Lung (tissue), 11 donors: ENCODE measurements at regions not wholly inside any gene's neighbourhood (a gene's known extent, or its start where the extent isn't known, plus 50 kb on each side); places are given as distances from the start of the nearest gene placed in this dataset.
A peak's percentile ranks its signal among the peaks of the same experiment; 100 is the strongest.

ENCODE experiments used
- ATAC-seq: fragments of 200-7000 bp; cut with Tn5 transposase; one replicate; pipeline ENCODE4 v1.9.1; 2020; ENCODE audit warnings: moderate number of reproducible peaks; ENCODE audit not compliant: insufficient read depth, low FRiP score
- DNase-seq, 3 donors: peaks; one replicate each; pipeline ENCODE4 v3.0.0-alpha.2; 2013 to 2017
- H3K27ac ChIP-seq, 2 donors: one replicate each; pipeline ENCODE4 v1.5.1; 2013; ENCODE audit warnings: mild to moderate bottlenecking in 2 of 2, moderate library complexity in 2 of 2, control low read depth in 1 of 2, inconsistent platforms in 1 of 2, low read depth in 1 of 2, low read length in 1 of 2
- H3K27me3 ChIP-seq, 3 donors: one replicate each; pipeline ENCODE4 v1.5.1; 2013; ENCODE audit warnings: low read length in 2 of 3; ENCODE audit not compliant: control insufficient read depth in 3 of 3, insufficient read depth in 3 of 3
- H3K36me3 ChIP-seq, 4 donors: one replicate each; pipeline ENCODE4 v1.5.1; 2013; ENCODE audit warnings: low read length in 4 of 4, mild to moderate bottlenecking in 1 of 4, moderate library complexity in 1 of 4; ENCODE audit not compliant: control insufficient read depth in 4 of 4, insufficient read depth in 4 of 4
- H3K4me1 ChIP-seq, 5 donors: one replicate each; pipeline ENCODE4 v1.5.1; 2013; ENCODE audit warnings: low read length in 5 of 5, mild to moderate bottlenecking in 2 of 5, moderate library complexity in 1 of 5; ENCODE audit not compliant: control insufficient read depth in 5 of 5, insufficient read depth in 5 of 5
- H3K4me3 ChIP-seq: one replicate; pipeline ENCODE4 v1.5.1; 2013; ENCODE audit warnings: mild to moderate bottlenecking, control low read depth, moderate library complexity
- H3K9ac ChIP-seq, 2 donors: one replicate each; pipeline ENCODE4 v1.5.1; 2013; ENCODE audit warnings: low read length in 2 of 2, control low read depth in 1 of 2; ENCODE audit not compliant: insufficient read depth in 1 of 2
- H3K9me3 ChIP-seq, 4 donors: one replicate each; pipeline ENCODE4 v1.5.1; 2013; ENCODE audit warnings: low read length in 3 of 4, mild to moderate bottlenecking in 1 of 4, moderate library complexity in 1 of 4; ENCODE audit not compliant: control insufficient read depth in 4 of 4, insufficient read depth in 3 of 4
- CTCF ChIP-seq: IDR thresholded peaks from 2 replicates; pipeline ENCODE4 v1.5.1; 2012; ENCODE audit warnings: mild to moderate bottlenecking; ENCODE audit errors: control extremely low read depth, extremely low read depth
- WGBS, 2 donors: extraction: QIAGEN DNeasy Blood & Tissue Kit; methylation state at CpG; one replicate each; pipeline ENCODE4 v1.1.7; 2013; 5-methylcytosine and 5-hydroxymethylcytosine counted together
- donor health status: control.
- donor health status: control.
- donor health status: Bipolar disorder and iron deficiency.
- donor health status: healthy.
- donor health status: DM: yes; HTN: yes; CAD: no.

- H3K27ac ChIP-seq, result peak overlapping the region; percentile 6 to 65
- H3K4me1 ChIP-seq, result peaks cover 0 to 13% (median 7%) of the 10 kb centered on the region in 5 donors
- DNase-seq, result peak; percentile 52 to 68 (median 54)
- no peaks in the 10 kb centered on the region for H3K27me3 ChIP-seq
- TF ChIP-seq CTCF, result no peak
- ATAC-seq, result no peak
- no peaks in the 10 kb centered on the region for H3K9me3 ChIP-seq
- no peak overlapping the region for H3K9ac ChIP-seq
- H3K4me3 ChIP-seq, result no peak overlapping the region
- H3K36me3 ChIP-seq, result no peaks in the 10 kb centered on the region
- 15 to 27% methylated on average over 4 of the region's 4 CpGs for WGBS, 2 donors
These were observed 253.1 kb upstream of the FGGY start for GRCh38 chr1:59043796-59044195.

- no peak for TF ChIP-seq CTCF
- 87 to 93% methylated on average over 2 of the region's 2 CpGs for WGBS, 2 donors
- Histone ChIP-seq H3K9ac (no peak overlapping the region), H3K36me3 (no peaks in the 10 kb centered on the region), H3K4me3 (no peak overlapping the region), H3K27me3 (no peaks in the 10 kb centered on the region), H3K4me1 (peaks cover 0 to 13% (median 7%) of the 10 kb centered on the region in 5 donors), H3K9me3 (no peaks in the 10 kb centered on the region), H3K27ac (no peak overlapping the region)
- ATAC-seq (no peak), DNase-seq (no peak)
These were observed 252.3 kb upstream of the FGGY start for GRCh38 chr1:59044535-59045121.

- no peak for TF ChIP-seq CTCF
- H3K9me3 ChIP-seq, result no peaks in the 10 kb centered on the region
- no peak for DNase-seq
- H3K9ac ChIP-seq, result no peak overlapping the region
- WGBS, 2 donors, result 70 to 76% methylated on average over 3 of the region's 3 CpGs
- H3K36me3 ChIP-seq, result no peaks in the 10 kb centered on the region
- H3K4me3 ChIP-seq, result no peak overlapping the region
- no peak for ATAC-seq
- H3K27ac ChIP-seq, result no peak overlapping the region
- H3K27me3 ChIP-seq, result no peaks in the 10 kb centered on the region
- peaks cover 0 to 13% (median 7%) of the 10 kb centered on the region in 5 donors for H3K4me1 ChIP-seq
These were observed 251.8 kb upstream of the FGGY start for GRCh38 chr1:59045137-59045536.

- 85 to 88% methylated on average over 5 of the region's 5 CpGs for WGBS, 2 donors
- ATAC-seq (no peak), DNase-seq (no peak)
- Histone ChIP-seq H3K4me3 (no peak overlapping the region), H3K27ac (no peak overlapping the region), H3K27me3 (no peaks in the 10 kb centered on the region), H3K36me3 (no peaks in the 10 kb centered on the region), H3K4me1 (peaks cover 0 to 13% (median 7%) of the 10 kb centered on the region in 5 donors), H3K9me3 (no peaks in the 10 kb centered on the region), H3K9ac (no peak overlapping the region)
- no peak for TF ChIP-seq CTCF
These were observed 251.3 kb upstream of the FGGY start for GRCh38 chr1:59045636-59046035.
